Activated naive CD8-positive, alpha-beta T cell treated with anti-CD3 and anti-CD28 coated beads for 36 hours (primary cell): ENCODE measurements at regions not wholly inside any gene's neighbourhood (a gene's known extent, or its start where the extent isn't known, plus 50 kb on each side); places are given as distances from the start of the nearest gene placed in this dataset.

Experiments used
- DNase-seq: peaks from one replicate; pipeline ENCODE4 v3.0.0; 2021
- H3K27ac Mint-ChIP-seq: one replicate; pipeline ENCODE4 v1.8.0; 2022; ENCODE audit warnings: mild to moderate bottlenecking, moderate library complexity, mixed read lengths
- H3K27me3 Mint-ChIP-seq: one replicate; pipeline ENCODE4 v1.8.0; 2022; ENCODE audit warnings: mild to moderate bottlenecking, mixed read lengths
- H3K36me3 Mint-ChIP-seq: one replicate; pipeline ENCODE4 v1.8.0; 2021; ENCODE audit warnings: mild to moderate bottlenecking, mixed read lengths
- H3K4me1 Mint-ChIP-seq: one replicate; pipeline ENCODE4 v1.8.0; 2021; ENCODE audit warnings: mixed read lengths
- H3K4me3 Mint-ChIP-seq: one replicate; pipeline ENCODE4 v1.8.0; 2022; ENCODE audit warnings: mild to moderate bottlenecking, moderate library complexity, mixed read lengths
- H3K9me3 Mint-ChIP-seq: one replicate; pipeline ENCODE4 v1.8.0; 2022; ENCODE audit warnings: mixed read lengths

GRCh38 chr1:227459977-227460376, 103.4 kb upstream of the ZNF678 start:
- Mint-ChIP-seq H3K27me3 (peaks cover 13% of the 10 kb centered on the region), H3K4me3 (no peak overlapping the region), H3K36me3 (no peaks in the 10 kb centered on the region), H3K9me3 (no peaks in the 10 kb centered on the region), H3K4me1 (no peaks in the 10 kb centered on the region), H3K27ac (no peak overlapping the region)
- DNase-seq: no peak

- no peaks in the 10 kb centered on the region for H3K4me1 Mint-ChIP-seq
- H3K9me3 Mint-ChIP-seq: no peaks in the 10 kb centered on the region
- no peak overlapping the region for H3K27ac Mint-ChIP-seq
Observed at GRCh38 chr1:227459326-227459841, 104.0 kb upstream of the ZNF678 start.

GRCh38 chr1:227454686-227455085, 108.7 kb upstream of the ZNF678 start:
- Mint-ChIP-seq H3K36me3 (no peaks in the 10 kb centered on the region), H3K4me3 (no peak overlapping the region), H3K27ac (no peak overlapping the region), H3K9me3 (no peaks in the 10 kb centered on the region), H3K4me1 (peaks cover 7% of the 10 kb centered on the region), H3K27me3 (peaks cover 45% of the 10 kb centered on the region)
- no peak for DNase-seq

More at GRCh38 chr1:227459326-227459841, 104.0 kb upstream of the ZNF678 start:
- no peak overlapping the region for H3K4me3 Mint-ChIP-seq
- DNase-seq: no peak
- peaks cover 19% of the 10 kb centered on the region for H3K27me3 Mint-ChIP-seq
- H3K36me3 Mint-ChIP-seq: no peaks in the 10 kb centered on the region

GRCh38 chr1:227453631-227454355, 109.6 kb upstream of the ZNF678 start:
- peaks cover 51% of the 10 kb centered on the region for H3K27me3 Mint-ChIP-seq
- peaks cover 7% of the 10 kb centered on the region for H3K4me1 Mint-ChIP-seq
- no peak overlapping the region for H3K4me3 Mint-ChIP-seq
- no peaks in the 10 kb centered on the region for H3K9me3 Mint-ChIP-seq
- no peak overlapping the region for H3K27ac Mint-ChIP-seq
- H3K36me3 Mint-ChIP-seq: no peaks in the 10 kb centered on the region
- DNase-seq: no peak

GRCh38 chr1:227451954-227452353, 111.4 kb upstream of the ZNF678 start:
- H3K4me3 Mint-ChIP-seq: no peak overlapping the region
- no peaks in the 10 kb centered on the region for H3K9me3 Mint-ChIP-seq
- H3K36me3 Mint-ChIP-seq: no peaks in the 10 kb centered on the region
- H3K4me1 Mint-ChIP-seq: peaks cover 7% of the 10 kb centered on the region
- H3K27me3 Mint-ChIP-seq: peaks cover 62% of the 10 kb centered on the region
- no peak overlapping the region for H3K27ac Mint-ChIP-seq
- no peak for DNase-seq

- Mint-ChIP-seq H3K4me1 (peaks cover 7% of the 10 kb centered on the region), H3K4me3 (no peak overlapping the region), H3K9me3 (no peaks in the 10 kb centered on the region), H3K27me3 (peaks cover 63% of the 10 kb centered on the region), H3K36me3 (no peaks in the 10 kb centered on the region), H3K27ac (no peak overlapping the region)
- DNase-seq: no peak
Observed at GRCh38 chr1:227451057-227451456, 112.3 kb upstream of the ZNF678 start.

GRCh38 chr1:227450489-227450888, 112.9 kb upstream of the ZNF678 start:
- no peaks in the 10 kb centered on the region for H3K36me3 Mint-ChIP-seq
- H3K27ac Mint-ChIP-seq: no peak overlapping the region
- DNase-seq: no peak
- H3K9me3 Mint-ChIP-seq: no peaks in the 10 kb centered on the region
- H3K4me1 Mint-ChIP-seq: peaks cover 7% of the 10 kb centered on the region
- peaks cover 63% of the 10 kb centered on the region for H3K27me3 Mint-ChIP-seq
- no peak overlapping the region for H3K4me3 Mint-ChIP-seq

- DNase-seq: no peak
- Mint-ChIP-seq H3K9me3 (no peaks in the 10 kb centered on the region), H3K27ac (no peak overlapping the region), H3K36me3 (no peaks in the 10 kb centered on the region), H3K4me3 (no peak overlapping the region), H3K27me3 (peaks cover 60% of the 10 kb centered on the region), H3K4me1 (peaks cover 7% of the 10 kb centered on the region)
Observed at GRCh38 chr1:227449741-227450441, 113.5 kb upstream of the ZNF678 start.

- Mint-ChIP-seq H3K27ac (no peak overlapping the region), H3K4me1 (peaks cover 7% of the 10 kb centered on the region), H3K27me3 (peaks cover 51% of the 10 kb centered on the region), H3K4me3 (no peak overlapping the region), H3K9me3 (no peaks in the 10 kb centered on the region), H3K36me3 (no peaks in the 10 kb centered on the region)
- DNase-seq: peak; percentile 9
Observed at GRCh38 chr1:227449051-227449450, 114.3 kb upstream of the ZNF678 start.

- Mint-ChIP-seq H3K4me3 (no peak overlapping the region), H3K9me3 (no peaks in the 10 kb centered on the region), H3K4me1 (peaks cover 7% of the 10 kb centered on the region), H3K27ac (no peak overlapping the region), H3K36me3 (no peaks in the 10 kb centered on the region), H3K27me3 (peaks cover 47% of the 10 kb centered on the region)
- no peak for DNase-seq
Observed at GRCh38 chr1:227447531-227447990, 115.8 kb upstream of the ZNF678 start.

- DNase-seq: no peak
- no peaks in the 10 kb centered on the region for H3K9me3 Mint-ChIP-seq
- peaks cover 4% of the 10 kb centered on the region for H3K4me1 Mint-ChIP-seq
- H3K4me3 Mint-ChIP-seq: no peak overlapping the region
- H3K27ac Mint-ChIP-seq: no peak overlapping the region
- H3K27me3 Mint-ChIP-seq: peaks cover 44% of the 10 kb centered on the region
- H3K36me3 Mint-ChIP-seq: no peaks in the 10 kb centered on the region
Observed at GRCh38 chr1:227445746-227446145, 117.6 kb upstream of the ZNF678 start.

- H3K4me1 Mint-ChIP-seq: peaks cover 3% of the 10 kb centered on the region
- H3K27ac Mint-ChIP-seq: no peak overlapping the region
- H3K27me3 Mint-ChIP-seq: peaks cover 43% of the 10 kb centered on the region
- no peaks in the 10 kb centered on the region for H3K36me3 Mint-ChIP-seq
- no peak for DNase-seq
- H3K4me3 Mint-ChIP-seq: no peak overlapping the region
- H3K9me3 Mint-ChIP-seq: no peaks in the 10 kb centered on the region
Observed at GRCh38 chr1:227445092-227445674, 118.2 kb upstream of the ZNF678 start.

GRCh38 chr1:227440182-227440581, 121.9 kb upstream of the CDC42BPA start:
- no peak overlapping the region for H3K27ac Mint-ChIP-seq
- H3K4me3 Mint-ChIP-seq: no peak overlapping the region
- no peaks in the 10 kb centered on the region for H3K9me3 Mint-ChIP-seq
- peaks cover 45% of the 10 kb centered on the region for H3K27me3 Mint-ChIP-seq
- no peaks in the 10 kb centered on the region for H3K36me3 Mint-ChIP-seq
- DNase-seq: no peak
- H3K4me1 Mint-ChIP-seq: peaks cover 2% of the 10 kb centered on the region

- no peak overlapping the region for H3K4me3 Mint-ChIP-seq
- H3K27ac Mint-ChIP-seq: no peak overlapping the region
- no peak for DNase-seq
- H3K4me1 Mint-ChIP-seq: peaks cover 2% of the 10 kb centered on the region
- H3K36me3 Mint-ChIP-seq: no peaks in the 10 kb centered on the region
- peaks cover 53% of the 10 kb centered on the region for H3K27me3 Mint-ChIP-seq
- no peaks in the 10 kb centered on the region for H3K9me3 Mint-ChIP-seq
Observed at GRCh38 chr1:227437495-227438008, 119.3 kb upstream of the CDC42BPA start.

- DNase-seq: no peak
- peaks cover 2% of the 10 kb centered on the region for H3K4me1 Mint-ChIP-seq
- no peak overlapping the region for H3K27ac Mint-ChIP-seq
- H3K4me3 Mint-ChIP-seq: no peak overlapping the region
- H3K36me3 Mint-ChIP-seq: no peaks in the 10 kb centered on the region
- H3K9me3 Mint-ChIP-seq: no peaks in the 10 kb centered on the region
- H3K27me3 Mint-ChIP-seq: peaks cover 45% of the 10 kb centered on the region
Observed at GRCh38 chr1:227434808-227435444, 116.6 kb upstream of the CDC42BPA start.
